Upper lobe of left lung (tissue), 6 donors: ENCODE measurements at regions not wholly inside any gene's neighbourhood (a gene's known extent, or its start where the extent isn't known, plus 50 kb on each side); places are given as distances from the start of the nearest gene placed in this dataset.

ENCODE experiments used
- ATAC-seq, 2 donors: fragments of 200-7000 bp; cut with Tn5 transposase; one replicate each; pipeline ENCODE4 v1.9.1; 2022; ENCODE audit warnings: mild to moderate bottlenecking in 2 of 2, moderate library complexity in 2 of 2; ENCODE audit not compliant: low FRiP score in 2 of 2
- DNase-seq, 2 donors: peaks; one replicate each; pipeline ENCODE4 v3.0.0-alpha.2; 2019 to 2020
- H3K27ac ChIP-seq, 4 donors: fragments of 200-600 bp; sonication (generic); one replicate each; pipeline ENCODE4 v1.5.1; 2016 to 2019
- H3K27me3 ChIP-seq, 4 donors: fragments of 200-600 bp; sonication (generic); one replicate each; pipeline ENCODE4 v1.5.1; 2017 to 2019
- H3K36me3 ChIP-seq, 4 donors: fragments of 200-600 bp; sonication (generic); one replicate each; pipeline ENCODE4 v1.5.1; 2016 to 2019
- H3K4me1 ChIP-seq, 4 donors: fragments of 200-600 bp; sonication (generic); one replicate each; pipeline ENCODE4 v1.5.1; 2018 to 2019
- H3K4me3 ChIP-seq, 4 donors: fragments of 200-600 bp; sonication (generic); one replicate each; pipeline ENCODE4 v1.5.1; 2017 to 2019; ENCODE audit warnings: mild to moderate bottlenecking in 2 of 4, moderate library complexity in 1 of 4
- H3K9me3 ChIP-seq, 4 donors: fragments of 200-600 bp; sonication (generic); one replicate each; pipeline ENCODE4 v1.5.1; 2018 to 2019
- CTCF ChIP-seq, 6 experiments: fragments of 450-650 bp in 4 of 6; fragments of 200-600 bp in 2 of 6; sonication (generic) in 2 of 6; IDR thresholded peaks; one replicate each; pipeline ENCODE4 v1.5.1; 2016 to 2019; ENCODE audit warnings: antibody characterized with exemption in 6 of 6
- EP300 ChIP-seq, 4 donors: sonication (generic); formaldehyde crosslinking; IDR thresholded peaks; one replicate each; pipeline ENCODE4 v1.5.1; 2017; ENCODE audit warnings: antibody characterized with exemption in 4 of 4, control low read depth in 2 of 4
- POLR2A ChIP-seq, 4 donors: fragments of 450-650 bp; IDR thresholded peaks; one replicate each; pipeline ENCODE4 v1.5.1; 2016 to 2017; ENCODE audit warnings: antibody characterized with exemption in 4 of 4, mild to moderate bottlenecking in 2 of 4
- POLR2AphosphoS5 ChIP-seq, 2 donors: sonication (generic); formaldehyde crosslinking; IDR thresholded peaks; one replicate each; pipeline ENCODE4 v1.5.1; 2017; ENCODE audit warnings: antibody characterized with exemption in 2 of 2
- WGBS, 2 donors: methylation state at CpG; one replicate each; pipeline ENCODE4 v1.1.5; 2017 to 2018; 5-methylcytosine and 5-hydroxymethylcytosine counted together
- donor health status: DM: no; HTN: no; CAD: no; lungs with moderate emphysema.
- donor health status: DM: no; HTN: yes; CAD: no; lungs with severe emphysema.

DNA sequence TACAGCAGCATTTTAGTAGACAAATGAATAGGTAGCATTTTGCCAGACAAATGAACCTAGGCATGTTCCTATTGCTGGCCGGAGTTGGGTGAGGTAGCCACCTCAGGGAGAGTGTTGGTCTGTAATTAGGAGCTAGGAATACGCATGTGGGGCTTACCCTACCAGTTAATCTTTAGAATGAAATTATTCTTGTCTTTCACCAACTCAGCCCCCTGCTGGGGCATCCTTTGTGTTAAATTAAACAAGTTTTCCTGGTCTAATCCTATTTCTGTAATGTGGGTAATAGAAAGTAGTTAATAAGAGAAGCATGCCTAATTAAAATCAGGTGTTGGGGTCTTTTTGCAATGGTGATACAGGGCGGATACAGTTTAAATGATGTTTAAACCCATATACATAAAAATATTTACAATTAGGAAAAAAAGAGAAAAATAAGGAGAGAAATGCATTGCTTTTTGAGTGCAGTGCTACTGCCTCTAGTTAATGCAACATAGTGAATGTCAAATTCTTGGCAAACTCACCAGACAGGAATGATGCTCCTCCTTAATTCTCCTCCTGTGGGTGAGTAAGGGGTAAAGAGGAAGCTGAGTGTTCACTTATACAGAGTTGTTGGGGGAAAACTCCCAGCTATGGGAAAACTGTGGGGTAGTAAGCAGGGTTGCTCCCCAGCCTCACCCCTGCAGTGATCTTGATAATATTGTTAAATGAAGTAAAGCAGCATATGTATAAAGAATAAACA, 276.4 kb upstream of the EDNRB start:
- 82 to 85% methylated on average over 3 of the region's 3 CpGs for WGBS, 2 donors
- Histone ChIP-seq H3K4me1 (no peaks in the 10 kb centered on the region), H3K36me3 (no peaks in the 10 kb centered on the region), H3K9me3 (no peaks in the 10 kb centered on the region), H3K27ac (no peak overlapping the region), H3K27me3 (no peaks in the 10 kb centered on the region), H3K4me3 (no peak overlapping the region)
- ATAC-seq (no peak), DNase-seq (no peak)
- TF ChIP-seq POLR2A (IDR thresholded peaks at IDR 0.05) (no peak), POLR2AphosphoS5 (IDR thresholded peaks at IDR 0.05) (no peak), EP300 (IDR thresholded peaks at IDR 0.05) (no peak), CTCF (IDR thresholded peaks at IDR 0.05) (no peak)

- no peaks in the 10 kb centered on the region for H3K4me1 ChIP-seq
- ATAC-seq (no peak), DNase-seq (no peak)
- no peak overlapping the region for H3K27ac ChIP-seq
- H3K36me3 ChIP-seq: no peaks in the 10 kb centered on the region
- TF ChIP-seq POLR2A (IDR thresholded peaks at IDR 0.05) (no peak), CTCF (IDR thresholded peaks at IDR 0.05) (no peak), POLR2AphosphoS5 (IDR thresholded peaks at IDR 0.05) (no peak), EP300 (IDR thresholded peaks at IDR 0.05) (no peak)
- H3K27me3 ChIP-seq: no peaks in the 10 kb centered on the region
- H3K9me3 ChIP-seq: no peaks in the 10 kb centered on the region
- H3K4me3 ChIP-seq: no peak overlapping the region
Measured at GRCh38 chr13:78193846-78194245, 275.2 kb upstream of the EDNRB start.

DNA sequence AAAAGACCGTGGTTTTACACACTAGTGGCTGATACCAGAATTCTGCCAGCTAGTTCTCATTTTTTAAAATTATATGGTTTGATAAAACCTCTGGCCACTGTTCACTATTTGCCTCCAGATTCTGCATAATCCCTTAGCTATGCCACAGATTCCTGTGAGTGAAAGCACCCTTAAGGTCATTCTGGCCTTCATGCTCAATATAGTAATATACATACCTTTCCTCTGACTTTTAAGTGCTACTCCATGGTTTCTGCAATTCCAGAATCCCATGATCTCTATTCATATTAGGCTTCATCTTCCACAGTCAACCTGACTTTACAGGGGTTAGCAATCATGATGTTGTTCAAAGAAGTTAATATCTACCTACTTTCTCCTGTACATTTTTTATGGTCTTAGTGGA, 274.1 kb upstream of the EDNRB start:
- WGBS, 2 donors: 44 to 94% methylated on average over 1 of the region's 1 CpG
- Histone ChIP-seq H3K9me3 (no peaks in the 10 kb centered on the region), H3K4me3 (no peak overlapping the region), H3K27me3 (no peaks in the 10 kb centered on the region), H3K4me1 (no peaks in the 10 kb centered on the region), H3K27ac (no peak overlapping the region), H3K36me3 (no peaks in the 10 kb centered on the region)
- DNase-seq (no peak), ATAC-seq (no peak)
- TF ChIP-seq CTCF (IDR thresholded peaks at IDR 0.05): no peak
- no peak for TF ChIP-seq EP300 (IDR thresholded peaks at IDR 0.05)
- no peak for TF ChIP-seq POLR2AphosphoS5 (IDR thresholded peaks at IDR 0.05)
- TF ChIP-seq POLR2A (IDR thresholded peaks at IDR 0.05): no peak

DNA sequence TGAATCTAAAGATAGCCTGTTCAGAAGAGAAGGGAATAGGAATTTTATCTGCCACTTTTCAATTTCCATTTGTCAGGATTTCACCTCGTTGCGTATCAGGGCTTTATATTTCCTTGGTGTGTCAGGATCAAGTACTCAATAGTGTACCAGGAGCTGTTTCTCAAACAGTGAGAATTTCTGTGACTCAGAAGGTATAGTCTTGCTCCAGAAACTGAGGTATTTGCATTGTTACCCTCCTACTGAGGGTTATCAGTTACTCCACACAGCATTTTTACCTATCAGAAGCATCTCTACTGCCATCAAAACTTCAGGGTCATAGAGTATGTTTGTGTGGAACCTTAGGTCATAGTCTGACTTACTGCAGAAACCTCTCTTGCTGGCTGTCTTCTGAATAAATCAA, 271.7 kb upstream of the EDNRB start:
- ATAC-seq (no peak), DNase-seq (no peak)
- Histone ChIP-seq H3K27me3 (no peaks in the 10 kb centered on the region), H3K4me3 (no peak overlapping the region), H3K4me1 (no peaks in the 10 kb centered on the region), H3K9me3 (no peaks in the 10 kb centered on the region), H3K27ac (no peak overlapping the region), H3K36me3 (no peaks in the 10 kb centered on the region)
- TF ChIP-seq EP300 (IDR thresholded peaks at IDR 0.05) (no peak), POLR2AphosphoS5 (IDR thresholded peaks at IDR 0.05) (no peak), POLR2A (IDR thresholded peaks at IDR 0.05) (no peak), CTCF (IDR thresholded peaks at IDR 0.05) (no peak)
- 76 to 84% methylated on average over 2 of the region's 2 CpGs for WGBS, 2 donors

DNA sequence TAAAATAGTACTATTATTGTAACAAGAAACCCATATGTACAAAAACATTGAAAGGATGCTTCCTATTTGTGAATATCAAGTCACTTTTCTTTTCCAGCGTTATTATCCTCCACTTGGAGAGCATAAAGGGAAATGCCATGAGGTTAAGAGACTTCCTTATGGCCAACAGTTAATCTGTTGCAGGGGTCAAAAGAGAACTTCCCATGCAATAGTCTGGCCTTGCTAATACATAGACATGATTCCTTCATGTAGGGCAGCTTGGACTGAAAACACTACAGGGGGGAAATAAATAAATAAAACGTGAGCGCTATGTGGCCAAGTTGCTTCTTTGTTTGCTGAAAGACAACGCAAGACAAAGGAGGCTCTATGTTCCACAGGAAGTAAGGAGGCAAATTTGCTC, 269.1 kb upstream of the EDNRB start:
- Histone ChIP-seq H3K4me3 (no peak overlapping the region), H3K27me3 (no peaks in the 10 kb centered on the region), H3K4me1 (no peaks in the 10 kb centered on the region), H3K27ac (no peak overlapping the region), H3K9me3 (no peaks in the 10 kb centered on the region), H3K36me3 (no peaks in the 10 kb centered on the region)
- 46 to 80% methylated on average over 4 of the region's 4 CpGs for WGBS, 2 donors
- no peak for TF ChIP-seq POLR2A (IDR thresholded peaks at IDR 0.05)
- no peak for TF ChIP-seq CTCF (IDR thresholded peaks at IDR 0.05)
- TF ChIP-seq EP300 (IDR thresholded peaks at IDR 0.05): no peak
- TF ChIP-seq POLR2AphosphoS5 (IDR thresholded peaks at IDR 0.05): no peak
- ATAC-seq: no peak
- DNase-seq: no peak
